ENCODE measurements at regions not wholly inside any gene's neighbourhood (a gene's known extent, or its start where the extent isn't known, plus 50 kb on each side); places are given as distances from the start of the nearest gene placed in this dataset.

DNA sequence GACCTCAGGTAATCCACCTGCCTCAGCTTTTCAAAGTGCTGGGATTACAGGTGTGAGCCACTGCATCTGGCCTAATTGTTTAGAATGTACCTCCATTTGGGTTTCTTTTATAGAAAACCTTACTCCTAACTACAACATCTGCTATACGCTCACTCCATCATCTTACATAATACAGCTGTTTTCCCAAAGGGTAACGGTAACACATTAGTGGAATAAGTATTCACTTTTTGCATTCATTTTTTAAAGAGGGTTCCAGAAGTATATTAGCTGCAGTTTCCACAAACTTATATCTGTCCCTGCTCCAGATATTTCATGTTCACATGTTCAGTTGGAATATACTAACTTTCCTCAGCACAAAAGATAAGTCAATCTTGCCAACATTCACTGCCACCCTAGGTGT, 640.1 kb upstream of the FSHR start:
- no peaks in the 10 kb centered on the region for H3K9me3 ChIP-seq (replicated peaks in 1 of 2; ENCODE audit: control insufficient read depth in 1 of 2, insufficient read depth in 1 of 2, low read length in 2 of 2)
- Mint-ChIP-seq H3K4me3 (no peak overlapping the region), H3K9me3 (peaks cover 0 to 5% (median 4%) of the 10 kb centered on the region in 7 donors), H3K4me1 (no peaks in the 10 kb centered on the region), H3K27ac (no peak overlapping the region), H3K27me3 (ENCODE audit: low read depth in 3 of 3) (no peaks in the 10 kb centered on the region), H3K36me3 (no peaks in the 10 kb centered on the region)
- no peaks in the 10 kb centered on the region for H3K4me1 ChIP-seq (ENCODE audit: control insufficient read depth in 1 of 2, insufficient read depth in 2 of 2, low read length in 2 of 2)
- H3K27ac ChIP-seq (ENCODE audit: low read depth in 1 of 2, low read length in 2 of 2) = no peak overlapping the region
- no peak overlapping the region for H3K4me3 ChIP-seq (replicated peaks in 1 of 3; ENCODE audit: low read depth in 2 of 3, low read length in 3 of 3)
- H3K9ac ChIP-seq (ENCODE audit: insufficient read depth, low read length, poor library complexity, severe bottlenecking) = no peak overlapping the region
- H2AFZ ChIP-seq (ENCODE audit: insufficient read depth, low read depth, low read length, poor library complexity, severe bottlenecking) = no peak overlapping the region
- no peaks in the 10 kb centered on the region for H3K36me3 ChIP-seq (replicated peaks in 1 of 2; ENCODE audit: control insufficient read depth in 1 of 2, insufficient read depth in 2 of 2, low read length in 2 of 2)
- H3K79me2 ChIP-seq (ENCODE audit: insufficient read depth, low read length) = no peaks in the 10 kb centered on the region
- TF ChIP-seq, protein P1, sequence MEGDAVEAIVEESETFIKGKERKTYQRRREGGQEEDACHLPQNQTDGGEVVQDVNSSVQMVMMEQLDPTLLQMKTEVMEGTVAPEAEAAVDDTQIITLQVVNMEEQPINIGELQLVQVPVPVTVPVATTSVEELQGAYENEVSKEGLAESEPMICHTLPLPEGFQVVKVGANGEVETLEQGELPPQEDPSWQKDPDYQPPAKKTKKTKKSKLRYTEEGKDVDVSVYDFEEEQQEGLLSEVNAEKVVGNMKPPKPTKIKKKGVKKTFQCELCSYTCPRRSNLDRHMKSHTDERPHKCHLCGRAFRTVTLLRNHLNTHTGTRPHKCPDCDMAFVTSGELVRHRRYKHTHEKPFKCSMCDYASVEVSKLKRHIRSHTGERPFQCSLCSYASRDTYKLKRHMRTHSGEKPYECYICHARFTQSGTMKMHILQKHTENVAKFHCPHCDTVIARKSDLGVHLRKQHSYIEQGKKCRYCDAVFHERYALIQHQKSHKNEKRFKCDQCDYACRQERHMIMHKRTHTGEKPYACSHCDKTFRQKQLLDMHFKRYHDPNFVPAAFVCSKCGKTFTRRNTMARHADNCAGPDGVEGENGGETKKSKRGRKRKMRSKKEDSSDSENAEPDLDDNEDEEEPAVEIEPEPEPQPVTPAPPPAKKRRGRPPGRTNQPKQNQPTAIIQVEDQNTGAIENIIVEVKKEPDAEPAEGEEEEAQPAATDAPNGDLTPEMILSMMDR (IDR thresholded peaks at IDR 0.05) = no peak
- H4K20me1 ChIP-seq (ENCODE audit: insufficient read depth, low read length) = no peaks in the 10 kb centered on the region
- intact Hi-C loops (cut with micrococcal nuclease) = no loop called here
- no peaks in the 10 kb centered on the region for H3K27me3 ChIP-seq (ENCODE audit: control insufficient read depth in 2 of 2, insufficient read depth in 2 of 2, low read length in 2 of 2)
- DNase-seq = no peak
- no CpG with 5 or more reads among the region's 2 CpGs for WGBS (ENCODE audit: insufficient coverage)
- H3K4me2 ChIP-seq (replicated peaks; ENCODE audit: extremely low read depth, low read length, poor library complexity, severe bottlenecking) = no peak overlapping the region

DNA sequence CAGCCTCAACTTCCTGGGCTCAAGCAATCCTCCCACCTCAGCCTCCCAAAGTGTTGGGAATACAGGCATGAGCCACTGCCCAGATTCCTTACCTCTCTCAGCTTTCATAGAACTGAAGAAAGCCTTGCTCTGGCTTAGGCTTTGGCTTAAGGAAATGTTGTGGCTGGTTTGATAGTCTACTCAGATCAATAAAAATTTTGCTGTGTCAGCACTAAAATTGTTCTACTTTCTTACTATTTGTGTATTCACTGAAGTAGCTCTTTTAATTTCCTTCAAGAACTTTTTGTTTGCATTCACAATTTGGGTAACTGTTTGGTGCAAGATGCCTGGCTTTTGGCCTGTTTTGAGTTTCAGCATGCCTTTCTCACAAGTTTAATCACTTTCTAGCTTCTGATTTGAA, 634.0 kb upstream of the FSHR start:
- Mint-ChIP-seq H3K9me3 (peaks cover 0 to 15% (median 0%) of the 10 kb centered on the region in 7 donors), H3K27me3 (ENCODE audit: low read depth in 3 of 3) (no peaks in the 10 kb centered on the region), H3K4me1 (no peaks in the 10 kb centered on the region), H3K4me3 (no peak overlapping the region), H3K27ac (no peak overlapping the region), H3K36me3 (no peaks in the 10 kb centered on the region)
- Histone ChIP-seq H3K27me3 (ENCODE audit: control insufficient read depth in 2 of 2, insufficient read depth in 2 of 2, low read length in 2 of 2) (no peaks in the 10 kb centered on the region), H2AFZ (ENCODE audit: insufficient read depth, low read depth, low read length, poor library complexity, severe bottlenecking) (no peak overlapping the region), H3K4me1 (ENCODE audit: control insufficient read depth in 1 of 2, insufficient read depth in 2 of 2, low read length in 2 of 2) (no peaks in the 10 kb centered on the region), H3K4me3 (replicated peaks in 1 of 3; ENCODE audit: low read depth in 2 of 3, low read length in 3 of 3) (no peak overlapping the region), H3K9me3 (replicated peaks in 1 of 2; ENCODE audit: control insufficient read depth in 1 of 2, insufficient read depth in 1 of 2, low read length in 2 of 2) (peaks cover 0 to 6% of the 10 kb centered on the region in 2 donors), H3K4me2 (replicated peaks; ENCODE audit: extremely low read depth, low read length, poor library complexity, severe bottlenecking) (no peak overlapping the region), H4K20me1 (ENCODE audit: insufficient read depth, low read length) (no peaks in the 10 kb centered on the region), H3K27ac (ENCODE audit: low read depth in 1 of 2, low read length in 2 of 2) (no peak overlapping the region), H3K9ac (ENCODE audit: insufficient read depth, low read length, poor library complexity, severe bottlenecking) (no peak overlapping the region), H3K79me2 (ENCODE audit: insufficient read depth, low read length) (no peaks in the 10 kb centered on the region), H3K36me3 (replicated peaks in 1 of 2; ENCODE audit: control insufficient read depth in 1 of 2, insufficient read depth in 2 of 2, low read length in 2 of 2) (no peaks in the 10 kb centered on the region)
- TF ChIP-seq, protein P1 (IDR thresholded peaks at IDR 0.05) = no peak
- no peak for DNase-seq
- intact Hi-C loops (cut with micrococcal nuclease) = no loop called here

Measured in CD14-positive monocyte (primary cell).